Fibroblast of gingiva (primary cell): ENCODE measurements at regions not wholly inside any gene's neighbourhood (a gene's known extent, or its start where the extent isn't known, plus 50 kb on each side); places are given as distances from the start of the nearest gene placed in this dataset.

Experiments used
- DNase-seq: peaks from one replicate; pipeline ENCODE4 v3.0.0-alpha.2; 2011; ENCODE audit warnings: low read depth

GRCh38 chr17:13302983-13303382, 285.2 kb upstream of the ELAC2 start:
- DNase-seq: no peak

- no peak for DNase-seq
Observed at GRCh38 chr17:13302419-13302818, 284.6 kb upstream of the ELAC2 start.

- no peak for DNase-seq
Observed at GRCh38 chr17:13297183-13297582, 279.4 kb upstream of the ELAC2 start.

- DNase-seq: no peak
Observed at GRCh38 chr17:13293421-13293820, 275.6 kb upstream of the ELAC2 start.

- DNase-seq: no peak
Observed at GRCh38 chr17:13292291-13292690, 274.5 kb upstream of the ELAC2 start.

GRCh38 chr17:13288248-13288647, 270.4 kb upstream of the ELAC2 start:
- no peak for DNase-seq

- no peak for DNase-seq
Observed at GRCh38 chr17:13287226-13287625, 269.4 kb upstream of the ELAC2 start.

- DNase-seq: no peak
Observed at GRCh38 chr17:13283606-13284005, 265.8 kb upstream of the ELAC2 start.

- no peak for DNase-seq
Observed at GRCh38 chr17:13281626-13282025, 263.8 kb upstream of the ELAC2 start.

GRCh38 chr17:13273806-13274205, 256.0 kb upstream of the ELAC2 start:
- DNase-seq: no peak

- DNase-seq: no peak
Observed at GRCh38 chr17:13272296-13272695, 254.5 kb upstream of the ELAC2 start.

GRCh38 chr17:13268791-13269595, 251.2 kb upstream of the ELAC2 start:
- DNase-seq: no peak

GRCh38 chr17:13266606-13267005, 248.8 kb upstream of the ELAC2 start:
- peak; percentile 81 for DNase-seq

GRCh38 chr17:13265311-13265710, 247.5 kb upstream of the ELAC2 start:
- no peak for DNase-seq

- DNase-seq: no peak
Observed at GRCh38 chr17:13263746-13264145, 245.9 kb upstream of the ELAC2 start.

GRCh38 chr17:13256545-13256944, 238.7 kb upstream of the ELAC2 start:
- no peak for DNase-seq

- no peak for DNase-seq
Observed at GRCh38 chr17:13253733-13254410, 236.0 kb upstream of the ELAC2 start.

GRCh38 chr17:13244513-13244912, 226.7 kb upstream of the ELAC2 start:
- peak; percentile 87 for DNase-seq

GRCh38 chr17:13243585-13243984, 225.8 kb upstream of the ELAC2 start:
- no peak for DNase-seq

- no peak for DNase-seq
Observed at GRCh38 chr17:13240851-13241250, 223.0 kb upstream of the ELAC2 start.

GRCh38 chr17:13230350-13231264, 212.8 kb upstream of the ELAC2 start:
- DNase-seq: no peak

GRCh38 chr17:13228225-13228624, 210.4 kb upstream of the ELAC2 start:
- DNase-seq: no peak

- DNase-seq: no peak
Observed at GRCh38 chr17:13222975-13223374, 205.1 kb upstream of the ELAC2 start.
